ENCODE measurements at regions not wholly inside any gene's neighbourhood (a gene's known extent, or its start where the extent isn't known, plus 50 kb on each side); places are given as distances from the start of the nearest gene placed in this dataset.

GRCh38 chr12:25812295-25812694, 146.2 kb upstream of the RASSF8 start:
- H3K36me3 ChIP-seq = no peaks in the 10 kb centered on the region
- no peaks in the 10 kb centered on the region for H3K27me3 ChIP-seq (replicated peaks in 1 of 7)
- H3K9me3 ChIP-seq = peaks cover 0 to 13% (median 5%) of the 10 kb centered on the region in 8 donors
- intact Hi-C loops (cut with DNase I; ENCODE audit: low total_unique reads) = no loop called here
- H3K4me3 ChIP-seq = no peak overlapping the region
- H3K4me1 ChIP-seq = no peaks in the 10 kb centered on the region
- TF ChIP-seq POLR2A (IDR thresholded peaks at IDR 0.05) (no peak), POLR2AphosphoS5 (IDR thresholded peaks at IDR 0.05) (no peak)
- TF ChIP-seq, protein P1, sequence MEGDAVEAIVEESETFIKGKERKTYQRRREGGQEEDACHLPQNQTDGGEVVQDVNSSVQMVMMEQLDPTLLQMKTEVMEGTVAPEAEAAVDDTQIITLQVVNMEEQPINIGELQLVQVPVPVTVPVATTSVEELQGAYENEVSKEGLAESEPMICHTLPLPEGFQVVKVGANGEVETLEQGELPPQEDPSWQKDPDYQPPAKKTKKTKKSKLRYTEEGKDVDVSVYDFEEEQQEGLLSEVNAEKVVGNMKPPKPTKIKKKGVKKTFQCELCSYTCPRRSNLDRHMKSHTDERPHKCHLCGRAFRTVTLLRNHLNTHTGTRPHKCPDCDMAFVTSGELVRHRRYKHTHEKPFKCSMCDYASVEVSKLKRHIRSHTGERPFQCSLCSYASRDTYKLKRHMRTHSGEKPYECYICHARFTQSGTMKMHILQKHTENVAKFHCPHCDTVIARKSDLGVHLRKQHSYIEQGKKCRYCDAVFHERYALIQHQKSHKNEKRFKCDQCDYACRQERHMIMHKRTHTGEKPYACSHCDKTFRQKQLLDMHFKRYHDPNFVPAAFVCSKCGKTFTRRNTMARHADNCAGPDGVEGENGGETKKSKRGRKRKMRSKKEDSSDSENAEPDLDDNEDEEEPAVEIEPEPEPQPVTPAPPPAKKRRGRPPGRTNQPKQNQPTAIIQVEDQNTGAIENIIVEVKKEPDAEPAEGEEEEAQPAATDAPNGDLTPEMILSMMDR (IDR thresholded peaks at IDR 0.05 in 8 of 11, conservative IDR thresholded peaks at IDR 0.05 in 3 of 11) = no peak
- H3K27ac ChIP-seq = no peak overlapping the region
- WGBS, 5 donors = 75 to 87% (median 86%) methylated on average over 4 of the region's 4 CpGs
- DNase-seq = no peak

- Histone ChIP-seq H3K27me3 (replicated peaks in 1 of 7) (no peaks in the 10 kb centered on the region), H3K4me3 (no peak overlapping the region), H3K4me1 (no peaks in the 10 kb centered on the region), H3K36me3 (no peaks in the 10 kb centered on the region), H3K27ac (no peak overlapping the region), H3K9me3 (peaks cover 0 to 8% (median 3%) of the 10 kb centered on the region in 8 donors)
- 85 to 99% (median 92%) methylated on average over 5 of the region's 5 CpGs for WGBS, 5 donors
- intact Hi-C loops (cut with DNase I; ENCODE audit: low total_unique reads) = no loop called here
- no peak for DNase-seq
- TF ChIP-seq POLR2AphosphoS5 (IDR thresholded peaks at IDR 0.05) = no peak
- TF ChIP-seq, protein P1 (IDR thresholded peaks at IDR 0.05 in 8 of 11, conservative IDR thresholded peaks at IDR 0.05 in 3 of 11) = no peak
- TF ChIP-seq POLR2A (IDR thresholded peaks at IDR 0.05) = no peak
Measured at GRCh38 chr12:25813843-25814242, 144.6 kb upstream of the RASSF8 start.

GRCh38 chr12:25816637-25817036, 141.8 kb upstream of the RASSF8 start:
- DNase-seq = no peak
- no peak overlapping the region for H3K27ac ChIP-seq
- H3K36me3 ChIP-seq = no peaks in the 10 kb centered on the region
- intact Hi-C loops (cut with DNase I; ENCODE audit: low total_unique reads) = no loop called here
- WGBS, 5 donors = 82 to 91% (median 87%) methylated on average over 3 of the region's 3 CpGs
- no peaks in the 10 kb centered on the region for H3K4me1 ChIP-seq
- H3K9me3 ChIP-seq = peaks cover 0 to 2% (median 0%) of the 10 kb centered on the region in 8 donors
- no peaks in the 10 kb centered on the region for H3K27me3 ChIP-seq (replicated peaks in 1 of 7)
- H3K4me3 ChIP-seq = no peak overlapping the region
- no peak for TF ChIP-seq POLR2AphosphoS5 (IDR thresholded peaks at IDR 0.05)
- no peak for TF ChIP-seq POLR2A (IDR thresholded peaks at IDR 0.05)
- TF ChIP-seq, protein P1 (IDR thresholded peaks at IDR 0.05 in 8 of 11, conservative IDR thresholded peaks at IDR 0.05 in 3 of 11) = no peak

DNA sequence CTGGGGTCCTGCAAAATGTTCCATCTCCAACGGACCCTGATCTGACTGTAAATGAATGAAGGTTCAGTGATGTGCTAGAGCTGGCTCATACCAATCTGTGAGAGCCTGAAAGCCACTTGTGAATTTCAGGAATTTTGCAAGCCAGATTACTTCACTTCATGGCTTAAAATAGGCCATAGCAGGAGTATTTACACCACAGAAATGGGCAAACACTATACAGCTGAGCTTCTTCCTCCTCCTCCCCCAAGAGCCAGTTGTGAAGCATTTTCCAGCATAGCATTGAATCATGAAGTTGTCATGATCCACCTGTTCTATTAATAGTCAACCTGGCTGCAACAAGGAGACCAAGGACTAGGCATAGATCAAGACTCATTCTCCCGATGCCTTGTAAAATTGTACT, 141.3 kb upstream of the RASSF8 start:
- TF ChIP-seq POLR2AphosphoS5 (IDR thresholded peaks at IDR 0.05) = no peak
- TF ChIP-seq, protein P1 (IDR thresholded peaks at IDR 0.05 in 8 of 11, conservative IDR thresholded peaks at IDR 0.05 in 3 of 11) = no peak
- no peak for TF ChIP-seq POLR2A (IDR thresholded peaks at IDR 0.05)
- 91 to 100% (median 94%) methylated on average over 2 of the region's 2 CpGs for WGBS, 5 donors
- H3K4me1 ChIP-seq = no peaks in the 10 kb centered on the region
- H3K9me3 ChIP-seq = peaks cover 0 to 2% (median 0%) of the 10 kb centered on the region in 8 donors
- H3K27me3 ChIP-seq (replicated peaks in 1 of 7) = no peaks in the 10 kb centered on the region
- DNase-seq = no peak
- H3K36me3 ChIP-seq = no peaks in the 10 kb centered on the region
- no peak overlapping the region for H3K4me3 ChIP-seq
- intact Hi-C loops (cut with DNase I; ENCODE audit: low total_unique reads) = no loop called here
- no peak overlapping the region for H3K27ac ChIP-seq

Data from spleen (tissue), 11 donors.